ENCODE measurements at regions not wholly inside any gene's neighbourhood (a gene's known extent, or its start where the extent isn't known, plus 50 kb on each side); places are given as distances from the start of the nearest gene placed in this dataset.
"Not testable (repeated sequence)": the region's sequence is repeated elsewhere in the genome, so short reads cannot be mapped to it uniquely, and the experiment has no call there.

DNA sequence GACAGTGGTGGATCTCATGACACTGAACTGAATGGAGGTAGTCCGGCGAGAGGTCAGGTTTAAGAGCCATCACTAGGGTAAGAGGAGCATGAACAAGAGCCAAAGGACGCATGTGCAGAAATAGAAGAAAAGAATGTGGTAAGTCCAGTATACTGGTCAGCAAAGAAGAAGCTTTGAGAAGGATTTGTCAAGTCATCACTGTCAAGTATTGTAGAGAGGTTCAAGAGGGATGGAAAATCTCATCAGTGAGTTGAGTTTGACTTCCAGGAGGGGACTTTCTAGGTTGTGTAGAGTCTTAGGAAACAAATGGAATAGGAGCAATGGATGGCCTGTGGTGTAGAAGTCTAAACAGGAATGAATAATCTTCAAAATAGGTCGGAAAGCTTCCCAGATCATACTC, 161.8 kb downstream of the BTBD3 start:
- POLR2A ChIA-PET (ENCODE audit: low non-redundant PET) = no interaction called here
- TF ChIP-seq, protein P1, sequence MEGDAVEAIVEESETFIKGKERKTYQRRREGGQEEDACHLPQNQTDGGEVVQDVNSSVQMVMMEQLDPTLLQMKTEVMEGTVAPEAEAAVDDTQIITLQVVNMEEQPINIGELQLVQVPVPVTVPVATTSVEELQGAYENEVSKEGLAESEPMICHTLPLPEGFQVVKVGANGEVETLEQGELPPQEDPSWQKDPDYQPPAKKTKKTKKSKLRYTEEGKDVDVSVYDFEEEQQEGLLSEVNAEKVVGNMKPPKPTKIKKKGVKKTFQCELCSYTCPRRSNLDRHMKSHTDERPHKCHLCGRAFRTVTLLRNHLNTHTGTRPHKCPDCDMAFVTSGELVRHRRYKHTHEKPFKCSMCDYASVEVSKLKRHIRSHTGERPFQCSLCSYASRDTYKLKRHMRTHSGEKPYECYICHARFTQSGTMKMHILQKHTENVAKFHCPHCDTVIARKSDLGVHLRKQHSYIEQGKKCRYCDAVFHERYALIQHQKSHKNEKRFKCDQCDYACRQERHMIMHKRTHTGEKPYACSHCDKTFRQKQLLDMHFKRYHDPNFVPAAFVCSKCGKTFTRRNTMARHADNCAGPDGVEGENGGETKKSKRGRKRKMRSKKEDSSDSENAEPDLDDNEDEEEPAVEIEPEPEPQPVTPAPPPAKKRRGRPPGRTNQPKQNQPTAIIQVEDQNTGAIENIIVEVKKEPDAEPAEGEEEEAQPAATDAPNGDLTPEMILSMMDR (conservative IDR thresholded peaks at IDR 0.05; ENCODE audit: low read depth) = no peak
- no peak overlapping the region for H3K27ac ChIP-seq
- DNase-seq (ENCODE audit: low spot score) = no peak
- CTCF ChIA-PET = no interaction called here

DNA sequence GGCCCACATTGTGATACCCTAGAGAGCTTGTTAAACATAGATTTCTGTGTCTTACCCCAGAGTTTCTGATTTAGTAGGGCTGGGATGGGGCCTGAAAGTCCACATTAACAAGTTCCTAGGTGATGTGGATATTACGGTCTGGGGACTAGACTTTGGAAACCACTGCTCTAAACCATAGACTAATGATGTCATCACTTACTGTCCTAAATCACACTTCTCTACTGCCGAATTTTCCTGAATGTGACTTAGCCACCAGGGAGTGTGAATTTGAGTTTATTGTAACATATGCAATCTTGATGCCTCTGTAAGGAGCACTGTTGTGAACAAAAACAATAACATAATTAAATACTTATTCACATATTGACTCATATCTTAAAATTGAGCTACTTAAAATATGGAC, 165.6 kb downstream of the BTBD3 start:
- ChIA-PET CTCF (no interaction called here), POLR2A (ENCODE audit: low non-redundant PET) (no interaction called here)
- no peak for DNase-seq (ENCODE audit: low spot score)
- TF ChIP-seq, protein P1 (conservative IDR thresholded peaks at IDR 0.05; ENCODE audit: low read depth) = no peak
- no peak overlapping the region for H3K27ac ChIP-seq

DNA sequence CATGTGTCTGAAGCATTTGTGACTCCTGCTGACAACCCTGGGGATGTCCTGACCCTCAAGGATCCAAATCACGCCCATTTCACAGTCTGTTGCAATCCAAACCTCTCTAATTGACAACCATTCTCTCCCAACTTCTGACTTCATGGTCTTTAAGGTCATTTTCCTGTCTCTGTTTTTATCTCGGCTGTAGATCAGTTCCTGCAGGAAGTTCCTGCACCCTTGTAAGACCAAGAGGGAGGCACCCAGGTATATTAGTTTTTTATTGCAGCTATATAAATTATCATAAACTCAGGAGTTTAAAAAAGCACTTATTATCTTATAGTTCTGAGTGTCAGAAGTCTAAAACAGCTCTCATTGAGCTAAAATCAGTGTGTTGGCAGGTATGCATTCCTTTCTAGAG, 166.8 kb downstream of the BTBD3 start:
- DNase-seq (ENCODE audit: low spot score) = no peak
- TF ChIP-seq, protein P1 (conservative IDR thresholded peaks at IDR 0.05; ENCODE audit: low read depth) = no peak
- ChIA-PET POLR2A (ENCODE audit: low non-redundant PET) (no interaction called here), CTCF (no interaction called here)
- H3K27ac ChIP-seq = no peak overlapping the region

DNA sequence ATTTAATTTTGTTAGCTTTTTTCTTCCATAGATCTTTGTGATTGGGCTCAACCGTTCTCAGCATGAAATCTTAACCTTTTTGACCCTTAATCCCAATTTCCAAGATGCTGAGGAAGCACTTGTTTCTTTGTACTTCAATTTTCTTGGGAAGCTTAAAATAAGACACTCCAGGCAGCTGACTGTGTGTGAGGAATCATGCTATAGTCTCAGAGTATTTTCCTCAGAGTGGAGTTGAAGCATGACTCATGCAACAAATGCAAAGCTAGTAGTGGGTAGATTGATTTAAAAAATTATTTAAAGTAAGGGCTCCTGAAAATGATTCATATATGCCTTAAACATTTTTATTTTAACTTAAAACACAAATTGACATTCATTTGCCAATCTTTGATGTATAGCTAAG, 168.7 kb downstream of the BTBD3 start:
- H3K27ac ChIP-seq = no peak overlapping the region
- ChIA-PET POLR2A (ENCODE audit: low non-redundant PET) (no interaction called here), CTCF (no interaction called here)
- DNase-seq (ENCODE audit: low spot score) = no peak
- TF ChIP-seq, protein P1 (conservative IDR thresholded peaks at IDR 0.05; ENCODE audit: low read depth) = no peak

DNA sequence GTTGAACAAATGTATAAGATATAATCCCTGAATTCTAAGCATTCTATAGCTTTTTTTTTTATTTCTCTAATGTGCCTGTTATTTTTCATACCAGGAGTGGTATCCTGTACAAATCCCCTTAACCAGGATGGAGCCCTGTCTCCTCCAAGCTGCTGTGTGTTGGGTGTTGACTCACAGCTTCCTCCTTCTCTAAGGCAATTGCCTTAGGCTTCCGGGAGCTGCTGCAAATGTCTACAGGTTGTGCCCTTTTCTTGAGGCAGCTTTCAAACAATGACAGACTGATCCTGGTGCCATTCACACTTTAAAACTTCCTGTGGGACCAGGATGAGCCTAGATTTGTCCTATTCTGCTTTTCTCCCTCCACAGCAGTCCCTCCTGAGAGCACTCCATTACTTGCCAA, 173.2 kb downstream of the BTBD3 start:
- CTCF ChIA-PET = interaction anchor here (0.7 kb wide), 1 partner anchor 35 kb away, joined by 5 read pairs; no protein-coding TSS in a partner anchor
- H3K27ac ChIP-seq = no peak overlapping the region
- TF ChIP-seq, protein P1 (conservative IDR thresholded peaks at IDR 0.05; ENCODE audit: low read depth) = no peak
- POLR2A ChIA-PET (ENCODE audit: low non-redundant PET) = no interaction called here
- no peak for DNase-seq (ENCODE audit: low spot score)

DNA sequence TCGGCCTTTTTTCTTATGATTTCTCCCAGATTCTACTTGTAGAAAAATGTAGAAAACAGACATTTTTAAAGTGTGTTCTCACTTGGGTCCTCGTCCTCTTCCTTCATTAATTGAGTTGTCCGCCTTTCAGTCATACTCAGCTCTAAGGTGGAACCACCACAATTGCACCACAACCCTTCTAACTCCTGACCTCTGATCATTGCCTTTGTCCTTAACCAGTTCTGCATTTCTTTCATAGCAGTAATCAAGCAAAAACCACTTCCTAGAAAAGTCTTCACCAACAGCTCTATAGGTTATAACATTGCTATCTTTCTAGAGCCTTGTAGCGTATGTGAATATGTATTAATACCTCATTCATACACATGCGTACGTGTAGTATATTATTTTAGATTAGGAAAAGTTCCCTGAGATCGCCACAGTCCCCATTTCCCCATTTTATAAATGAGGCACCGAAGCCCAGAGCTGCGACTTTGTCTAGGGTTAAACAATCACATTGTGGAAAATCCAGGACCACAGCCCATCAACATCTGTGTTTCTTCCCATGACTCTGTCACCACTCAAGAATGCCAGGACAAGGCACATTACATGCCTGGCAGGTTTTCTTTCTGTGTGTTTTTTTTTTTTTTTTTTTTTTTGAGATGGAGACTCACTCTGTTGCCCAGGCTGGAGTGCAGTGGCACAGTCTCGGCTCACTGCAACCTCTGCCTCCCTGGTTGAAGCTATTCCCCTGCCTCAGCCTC, 175.5 kb downstream of the BTBD3 start:
- CTCF ChIA-PET = no interaction called here

DNA sequence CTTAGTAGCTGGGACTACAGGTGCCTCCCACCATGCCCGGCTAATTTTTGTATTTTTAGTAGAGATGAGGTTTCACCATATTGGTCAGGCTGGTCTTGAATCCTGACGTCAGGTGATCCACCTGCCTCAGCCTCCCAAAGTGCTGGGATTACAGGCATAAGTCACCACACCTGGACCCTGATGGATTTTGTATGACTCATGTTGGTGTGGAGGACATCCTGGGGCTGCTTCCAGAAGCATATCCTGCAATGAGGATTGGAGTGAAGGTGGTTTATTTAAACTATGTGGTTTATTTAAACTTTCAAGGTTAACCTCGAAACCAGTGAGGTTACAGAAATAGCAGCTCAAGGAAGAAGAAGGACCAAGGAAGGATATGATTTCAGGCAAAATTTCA, 176.1 kb downstream of the BTBD3 start:
- not testable (repeated sequence) for DNase-seq (ENCODE audit: low spot score)

More for the DNA sequence above, 175.5 kb downstream of the BTBD3 start:
- H3K27ac ChIP-seq = no peak overlapping the region
- TF ChIP-seq, protein P1 (conservative IDR thresholded peaks at IDR 0.05; ENCODE audit: low read depth) = no peak
- no peak for DNase-seq (ENCODE audit: low spot score)
- POLR2A ChIA-PET (ENCODE audit: low non-redundant PET) = no interaction called here

More for the DNA sequence above, 176.1 kb downstream of the BTBD3 start:
- H3K27ac ChIP-seq; POLR2A ChIA-PET (ENCODE audit: low non-redundant PET); CTCF ChIA-PET: not testable (repeated sequence)
